ENCODE measurements at regions not wholly inside any gene's neighbourhood (a gene's known extent, or its start where the extent isn't known, plus 50 kb on each side); places are given as distances from the start of the nearest gene placed in this dataset.
A peak's percentile ranks its signal among the peaks of the same experiment; 100 is the strongest.

DNA sequence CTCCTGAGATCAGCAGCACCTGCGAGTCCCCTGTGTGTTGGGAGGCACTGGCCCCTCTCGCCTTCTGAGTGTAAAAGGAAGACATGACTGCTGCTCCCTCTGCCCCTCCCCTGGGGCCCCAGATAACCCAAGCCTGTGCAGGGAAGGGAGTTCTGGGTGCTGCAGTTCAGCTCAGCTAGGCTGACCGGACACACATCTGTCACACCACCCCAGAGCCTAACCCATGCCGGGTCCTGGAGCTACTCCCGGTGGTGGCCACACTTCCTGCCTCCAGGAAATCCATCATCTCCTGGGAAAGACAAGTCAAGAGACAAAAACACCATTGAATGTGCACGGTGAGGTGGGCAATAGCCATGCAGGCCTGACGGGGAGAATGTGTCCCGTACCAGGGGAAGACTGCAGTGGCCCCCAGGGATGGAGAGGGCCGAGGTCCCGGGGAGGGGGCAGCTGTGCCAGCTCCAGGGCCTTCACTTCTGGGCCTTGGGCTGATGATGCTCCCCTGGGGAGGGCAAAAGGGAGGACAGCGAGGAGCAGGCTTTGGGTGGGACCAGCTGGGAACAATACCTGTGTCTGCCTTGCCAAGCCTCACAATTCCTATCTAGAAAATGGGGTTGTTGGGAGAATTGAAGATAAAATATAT, 210.6 kb downstream of the TFCP2L1 start:
- DNase-seq (ENCODE audit: low spot score): no peak

- DNase-seq (ENCODE audit: low spot score): peak; percentile 81
Measured at GRCh38 chr2:121075006-121075551, 209.9 kb downstream of the TFCP2L1 start.

- no peak for DNase-seq (ENCODE audit: low spot score)
Measured at GRCh38 chr2:121075641-121076497, 209.1 kb downstream of the TFCP2L1 start.

DNA sequence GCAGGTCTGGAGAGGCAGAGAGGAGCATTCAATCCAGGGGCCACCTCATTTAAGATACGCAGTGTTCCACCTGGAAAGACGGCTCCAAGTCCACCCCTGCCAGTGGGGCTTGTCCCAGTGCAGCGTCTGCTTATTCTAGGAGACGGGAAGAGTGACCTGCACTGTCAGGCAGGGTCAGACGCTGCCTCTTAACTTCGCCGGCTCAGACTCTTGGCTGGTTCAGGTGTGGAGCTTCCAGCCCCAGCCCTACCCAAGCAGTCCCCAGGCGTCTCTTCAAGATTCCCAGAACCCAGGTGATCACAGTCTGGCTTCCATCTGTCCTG, 208.5 kb downstream of the TFCP2L1 start:
- no peak for DNase-seq (ENCODE audit: low spot score)

- DNase-seq (ENCODE audit: low spot score): peak; percentile 83
Measured at GRCh38 chr2:121076885-121077549, 208.0 kb downstream of the TFCP2L1 start.

DNA sequence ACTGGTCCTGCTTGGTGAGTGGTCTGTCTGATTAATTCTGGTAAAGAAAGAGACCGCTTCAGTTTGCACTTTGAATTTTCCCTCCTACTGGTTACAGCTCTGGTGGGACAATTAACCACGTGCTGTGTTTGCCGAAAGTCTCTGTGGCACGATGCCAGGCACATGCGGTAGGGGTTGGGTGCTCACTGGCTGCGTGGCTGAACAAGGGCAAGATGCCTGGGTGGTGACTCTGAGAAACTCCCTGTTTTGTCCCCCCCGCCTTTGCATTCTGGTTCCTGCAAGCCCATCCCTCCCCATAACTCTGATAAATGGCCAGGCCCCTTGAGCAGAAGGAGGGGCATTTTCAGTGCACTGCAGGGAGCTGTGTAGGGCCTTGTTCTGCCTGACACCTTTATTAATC, 206.1 kb downstream of the TFCP2L1 start:
- no peak for DNase-seq (ENCODE audit: low spot score)

- peak; percentile 80 for DNase-seq (ENCODE audit: low spot score)
Measured at GRCh38 chr2:121080013-121080772, 204.8 kb downstream of the TFCP2L1 start.

GRCh38 chr2:121081701-121082100, 203.3 kb downstream of the TFCP2L1 start:
- DNase-seq (ENCODE audit: low spot score): no peak

GRCh38 chr2:121082191-121082590, 202.8 kb downstream of the TFCP2L1 start:
- DNase-seq (ENCODE audit: low spot score): no peak

GRCh38 chr2:121084130-121084680, 200.8 kb downstream of the TFCP2L1 start:
- no peak for DNase-seq (ENCODE audit: low spot score)

- DNase-seq (ENCODE audit: low spot score): peak; percentile 2
Measured at GRCh38 chr2:121085801-121086200, 199.2 kb downstream of the TFCP2L1 start.

GRCh38 chr2:121086450-121086849, 198.6 kb downstream of the TFCP2L1 start:
- DNase-seq (ENCODE audit: low spot score): peak; percentile 1

DNA sequence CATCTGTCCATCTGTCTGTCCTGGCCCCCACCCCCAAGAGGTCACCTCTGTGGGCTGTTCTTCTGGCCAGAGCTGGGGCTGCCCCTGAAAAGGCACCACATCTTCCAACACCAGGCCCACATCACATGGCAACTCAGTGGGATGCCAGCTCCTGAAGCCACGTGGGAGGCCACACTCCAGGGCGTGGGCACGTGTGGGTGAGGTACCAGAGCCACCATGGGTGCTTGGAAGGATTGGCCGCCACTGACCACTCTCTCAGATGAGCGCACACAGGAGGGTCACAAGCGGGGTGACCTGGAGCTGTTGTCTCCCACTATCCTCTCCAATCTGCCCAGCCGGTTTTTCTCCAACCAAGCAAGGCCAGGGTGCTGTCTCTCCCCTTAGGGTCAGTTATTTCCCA, 197.9 kb downstream of the TFCP2L1 start:
- DNase-seq (ENCODE audit: low spot score): no peak

DNA sequence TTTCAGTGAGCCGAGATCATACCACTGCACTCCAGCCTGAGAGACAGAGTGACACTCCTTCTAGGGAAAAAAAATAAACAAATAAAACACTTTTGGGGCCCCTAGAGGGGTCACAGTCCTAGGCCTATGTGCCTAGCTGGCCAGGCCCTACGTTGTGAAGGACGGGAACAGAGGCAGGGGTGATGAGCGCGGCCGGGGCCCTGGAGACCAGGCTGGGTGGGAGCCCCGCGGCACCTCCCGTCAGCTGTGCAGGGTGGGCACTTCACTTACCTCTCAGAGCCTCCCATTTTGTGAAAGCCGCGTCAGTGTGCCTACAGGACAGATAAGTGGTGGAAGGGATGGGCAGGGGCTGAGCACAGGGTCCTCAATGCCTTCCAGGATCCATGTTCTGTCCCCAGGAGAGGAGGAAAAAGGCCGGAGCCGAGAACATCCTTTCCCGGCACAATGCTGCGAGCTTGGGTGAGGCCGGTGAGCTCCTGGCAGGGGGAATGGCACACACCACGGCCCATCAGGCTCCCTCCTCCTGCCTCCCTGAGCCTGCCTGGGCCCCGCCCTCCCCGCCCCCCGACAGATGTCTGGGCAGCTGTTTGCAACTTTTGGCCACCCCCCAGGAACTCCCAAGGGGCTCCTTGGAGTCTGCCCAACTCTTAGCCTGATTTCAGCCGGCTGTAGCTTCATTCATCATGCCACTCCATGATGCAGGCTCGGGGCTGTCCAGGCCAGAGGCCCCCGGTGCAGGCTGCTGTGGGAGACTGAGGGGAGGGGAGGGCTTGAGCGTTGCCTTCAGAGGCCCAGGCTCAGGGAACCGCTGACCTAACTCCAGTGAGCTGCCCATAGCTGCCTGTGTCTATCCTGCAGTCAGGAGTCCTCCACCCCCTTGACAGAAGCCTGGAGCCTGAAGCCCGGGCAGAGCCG, 196.5 kb downstream of the TFCP2L1 start:
- DNase-seq (ENCODE audit: low spot score): peak; percentile 44

- DNase-seq (ENCODE audit: low spot score): no peak
Measured at GRCh38 chr2:121089166-121089510, 195.9 kb downstream of the TFCP2L1 start.

GRCh38 chr2:121090088-121090715, 194.8 kb downstream of the TFCP2L1 start:
- no peak for DNase-seq (ENCODE audit: low spot score)

DNA sequence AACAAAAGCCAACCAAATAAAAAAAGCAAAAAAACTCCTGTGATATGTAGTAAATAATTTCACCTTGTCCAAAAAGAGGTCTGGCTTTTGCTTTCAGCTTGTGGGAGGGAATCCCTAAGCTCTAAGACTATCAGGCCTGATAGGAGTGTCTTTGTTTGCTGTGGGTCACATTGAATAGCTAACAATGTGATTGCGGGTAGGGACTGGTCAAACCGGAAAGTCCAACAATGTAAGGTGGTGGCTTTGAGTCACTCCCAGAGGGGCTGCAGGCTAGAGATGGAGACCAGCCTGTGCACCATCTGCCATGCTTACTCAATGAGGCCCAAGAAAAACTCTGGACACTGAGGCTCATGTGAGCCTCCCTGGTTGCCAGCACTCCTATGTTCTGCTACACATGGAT, 192.9 kb downstream of the TFCP2L1 start:
- DNase-seq (ENCODE audit: low spot score): no peak

- DNase-seq (ENCODE audit: low spot score): no peak
Measured at GRCh38 chr2:121093692-121094091, 191.3 kb downstream of the TFCP2L1 start.

- DNase-seq (ENCODE audit: low spot score): peak; percentile 65
Measured at GRCh38 chr2:121094101-121094500, 190.9 kb downstream of the TFCP2L1 start.

DNA sequence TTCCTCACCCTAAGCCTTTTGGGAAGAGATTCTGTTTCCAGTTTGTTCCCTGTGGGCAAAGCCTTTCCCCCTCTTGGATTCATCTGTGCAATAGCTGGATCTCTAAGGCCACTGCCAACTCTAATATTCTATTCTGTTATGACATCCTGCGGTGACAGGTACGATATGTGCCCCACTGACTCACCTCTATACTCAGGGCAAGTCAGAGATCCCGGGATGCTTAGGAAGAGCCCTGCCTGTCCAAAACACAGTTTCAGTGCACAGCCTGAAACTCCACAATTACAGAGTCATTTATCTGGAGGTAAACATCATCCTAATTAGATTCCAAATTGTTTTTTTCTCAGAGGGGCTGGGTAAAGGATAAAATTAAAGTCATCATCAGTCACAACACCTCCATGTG, 190.2 kb downstream of the TFCP2L1 start:
- DNase-seq (ENCODE audit: low spot score): no peak

Data from GM03348 (cell line).